ENCODE measurements at regions not wholly inside any gene's neighbourhood (a gene's known extent, or its start where the extent isn't known, plus 50 kb on each side); places are given as distances from the start of the nearest gene placed in this dataset.

DNA sequence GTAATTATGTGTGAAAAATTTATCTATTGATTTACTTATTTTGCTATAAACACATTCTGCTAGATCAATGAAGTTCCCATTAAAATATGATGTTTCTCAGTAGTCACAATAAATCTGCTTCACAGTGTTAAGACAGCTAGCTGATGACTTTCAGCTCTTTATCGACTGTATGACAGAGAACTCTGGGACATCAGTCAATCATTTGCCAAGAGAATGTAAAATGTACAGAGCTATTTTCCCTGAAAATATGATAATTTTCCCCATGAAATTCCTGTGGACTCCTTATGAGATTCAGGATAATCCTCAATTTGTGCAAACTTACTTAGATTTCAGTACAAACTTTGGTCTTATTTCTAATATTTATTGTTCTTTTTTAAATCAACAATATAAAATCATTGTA lies 430.5 kb downstream of the SLITRK6 start:
- TF ChIP-seq, protein P1, sequence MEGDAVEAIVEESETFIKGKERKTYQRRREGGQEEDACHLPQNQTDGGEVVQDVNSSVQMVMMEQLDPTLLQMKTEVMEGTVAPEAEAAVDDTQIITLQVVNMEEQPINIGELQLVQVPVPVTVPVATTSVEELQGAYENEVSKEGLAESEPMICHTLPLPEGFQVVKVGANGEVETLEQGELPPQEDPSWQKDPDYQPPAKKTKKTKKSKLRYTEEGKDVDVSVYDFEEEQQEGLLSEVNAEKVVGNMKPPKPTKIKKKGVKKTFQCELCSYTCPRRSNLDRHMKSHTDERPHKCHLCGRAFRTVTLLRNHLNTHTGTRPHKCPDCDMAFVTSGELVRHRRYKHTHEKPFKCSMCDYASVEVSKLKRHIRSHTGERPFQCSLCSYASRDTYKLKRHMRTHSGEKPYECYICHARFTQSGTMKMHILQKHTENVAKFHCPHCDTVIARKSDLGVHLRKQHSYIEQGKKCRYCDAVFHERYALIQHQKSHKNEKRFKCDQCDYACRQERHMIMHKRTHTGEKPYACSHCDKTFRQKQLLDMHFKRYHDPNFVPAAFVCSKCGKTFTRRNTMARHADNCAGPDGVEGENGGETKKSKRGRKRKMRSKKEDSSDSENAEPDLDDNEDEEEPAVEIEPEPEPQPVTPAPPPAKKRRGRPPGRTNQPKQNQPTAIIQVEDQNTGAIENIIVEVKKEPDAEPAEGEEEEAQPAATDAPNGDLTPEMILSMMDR (IDR thresholded peaks at IDR 0.05 in 2 of 3, conservative IDR thresholded peaks at IDR 0.05 in 1 of 3; ENCODE audit: borderline replicate concordance in 1 of 3, insufficient read depth in 1 of 3, low read depth in 2 of 3, low read length in 2 of 3), result no peak
- TF ChIP-seq, protein P2, sequence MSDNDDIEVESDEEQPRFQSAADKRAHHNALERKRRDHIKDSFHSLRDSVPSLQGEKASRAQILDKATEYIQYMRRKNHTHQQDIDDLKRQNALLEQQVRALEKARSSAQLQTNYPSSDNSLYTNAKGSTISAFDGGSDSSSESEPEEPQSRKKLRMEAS (IDR thresholded peaks at IDR 0.05), result no peak
- no peak for TF ChIP-seq CEBPB (IDR thresholded peaks at IDR 0.05; ENCODE audit: low read depth)
- TF ChIP-seq, protein P3, sequence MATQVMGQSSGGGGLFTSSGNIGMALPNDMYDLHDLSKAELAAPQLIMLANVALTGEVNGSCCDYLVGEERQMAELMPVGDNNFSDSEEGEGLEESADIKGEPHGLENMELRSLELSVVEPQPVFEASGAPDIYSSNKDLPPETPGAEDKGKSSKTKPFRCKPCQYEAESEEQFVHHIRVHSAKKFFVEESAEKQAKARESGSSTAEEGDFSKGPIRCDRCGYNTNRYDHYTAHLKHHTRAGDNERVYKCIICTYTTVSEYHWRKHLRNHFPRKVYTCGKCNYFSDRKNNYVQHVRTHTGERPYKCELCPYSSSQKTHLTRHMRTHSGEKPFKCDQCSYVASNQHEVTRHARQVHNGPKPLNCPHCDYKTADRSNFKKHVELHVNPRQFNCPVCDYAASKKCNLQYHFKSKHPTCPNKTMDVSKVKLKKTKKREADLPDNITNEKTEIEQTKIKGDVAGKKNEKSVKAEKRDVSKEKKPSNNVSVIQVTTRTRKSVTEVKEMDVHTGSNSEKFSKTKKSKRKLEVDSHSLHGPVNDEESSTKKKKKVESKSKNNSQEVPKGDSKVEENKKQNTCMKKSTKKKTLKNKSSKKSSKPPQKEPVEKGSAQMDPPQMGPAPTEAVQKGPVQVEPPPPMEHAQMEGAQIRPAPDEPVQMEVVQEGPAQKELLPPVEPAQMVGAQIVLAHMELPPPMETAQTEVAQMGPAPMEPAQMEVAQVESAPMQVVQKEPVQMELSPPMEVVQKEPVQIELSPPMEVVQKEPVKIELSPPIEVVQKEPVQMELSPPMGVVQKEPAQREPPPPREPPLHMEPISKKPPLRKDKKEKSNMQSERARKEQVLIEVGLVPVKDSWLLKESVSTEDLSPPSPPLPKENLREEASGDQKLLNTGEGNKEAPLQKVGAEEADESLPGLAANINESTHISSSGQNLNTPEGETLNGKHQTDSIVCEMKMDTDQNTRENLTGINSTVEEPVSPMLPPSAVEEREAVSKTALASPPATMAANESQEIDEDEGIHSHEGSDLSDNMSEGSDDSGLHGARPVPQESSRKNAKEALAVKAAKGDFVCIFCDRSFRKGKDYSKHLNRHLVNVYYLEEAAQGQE (IDR thresholded peaks at IDR 0.05; ENCODE audit: low read depth), result no peak
- TF ChIP-seq POLR2A (IDR thresholded peaks at IDR 0.05; ENCODE audit: borderline replicate concordance, extremely low read depth, insufficient read depth, insufficient read length), result no peak
- TF ChIP-seq EZH2phosphoT487 (IDR thresholded peaks at IDR 0.05; ENCODE audit: borderline replicate concordance), result no peak
- TF ChIP-seq JUND (IDR thresholded peaks at IDR 0.05), result no peak
- TF ChIP-seq, protein P4, sequence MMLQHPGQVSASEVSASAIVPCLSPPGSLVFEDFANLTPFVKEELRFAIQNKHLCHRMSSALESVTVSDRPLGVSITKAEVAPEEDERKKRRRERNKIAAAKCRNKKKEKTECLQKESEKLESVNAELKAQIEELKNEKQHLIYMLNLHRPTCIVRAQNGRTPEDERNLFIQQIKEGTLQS (IDR thresholded peaks at IDR 0.05), result no peak
- TF ChIP-seq SIN3A (IDR thresholded peaks at IDR 0.05; ENCODE audit: low read depth), result no peak
- no peak for TF ChIP-seq RAD21 (IDR thresholded peaks at IDR 0.05; ENCODE audit: low read depth)

Data from HCT116 (cell line).